ENCODE measurements at regions not wholly inside any gene's neighbourhood (a gene's known extent, or its start where the extent isn't known, plus 50 kb on each side); places are given as distances from the start of the nearest gene placed in this dataset.
"Not testable (repeated sequence)": the region's sequence is repeated elsewhere in the genome, so short reads cannot be mapped to it uniquely, and the experiment has no call there.

GRCh38 chr7:110412614-110413013, 678.3 kb upstream of the LRRN3 start:
- no peak for DNase-seq (ENCODE audit: extremely low read depth in 1 of 2, low read depth in 1 of 2)

DNA sequence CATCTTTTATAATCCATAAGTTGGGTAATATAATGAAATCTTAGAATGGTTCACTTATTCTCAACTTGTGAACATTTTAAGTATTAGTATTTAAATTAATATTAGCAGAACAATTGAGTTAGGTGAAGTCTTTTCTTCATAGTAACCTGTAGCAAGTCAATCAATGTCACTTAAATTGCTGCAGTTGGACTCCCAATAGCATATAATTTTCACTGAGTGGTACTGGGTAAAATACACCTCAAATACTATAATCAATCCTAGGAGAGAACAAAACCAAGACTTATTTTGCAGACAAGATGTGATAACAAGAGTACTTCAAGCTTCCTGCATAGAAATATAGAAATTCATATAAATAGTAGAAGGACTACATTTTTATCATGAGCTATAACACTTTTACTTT, 677.9 kb upstream of the LRRN3 start:
- no peak for DNase-seq (ENCODE audit: extremely low read depth in 1 of 2, low read depth in 1 of 2)

DNA sequence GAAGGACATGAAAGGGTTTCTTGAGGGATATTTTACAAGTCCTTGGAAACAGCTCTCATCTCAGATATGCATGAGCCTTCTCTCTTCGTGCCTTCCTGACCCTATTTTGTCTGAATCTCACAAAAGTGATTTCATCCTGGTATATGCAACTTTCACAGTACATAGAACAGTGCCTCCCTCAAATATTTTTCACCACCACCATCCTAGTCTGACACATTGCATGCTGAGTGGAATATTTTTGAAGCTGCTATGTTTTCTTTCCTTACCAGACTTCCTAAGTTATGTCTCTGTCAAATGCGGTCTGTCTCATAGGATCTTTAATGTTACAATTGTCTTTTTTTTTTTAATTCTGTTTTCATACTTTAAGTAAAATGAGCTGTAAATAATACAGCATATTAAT, 673.3 kb upstream of the LRRN3 start:
- no peak for DNase-seq (ENCODE audit: extremely low read depth in 1 of 2, low read depth in 1 of 2)

DNA sequence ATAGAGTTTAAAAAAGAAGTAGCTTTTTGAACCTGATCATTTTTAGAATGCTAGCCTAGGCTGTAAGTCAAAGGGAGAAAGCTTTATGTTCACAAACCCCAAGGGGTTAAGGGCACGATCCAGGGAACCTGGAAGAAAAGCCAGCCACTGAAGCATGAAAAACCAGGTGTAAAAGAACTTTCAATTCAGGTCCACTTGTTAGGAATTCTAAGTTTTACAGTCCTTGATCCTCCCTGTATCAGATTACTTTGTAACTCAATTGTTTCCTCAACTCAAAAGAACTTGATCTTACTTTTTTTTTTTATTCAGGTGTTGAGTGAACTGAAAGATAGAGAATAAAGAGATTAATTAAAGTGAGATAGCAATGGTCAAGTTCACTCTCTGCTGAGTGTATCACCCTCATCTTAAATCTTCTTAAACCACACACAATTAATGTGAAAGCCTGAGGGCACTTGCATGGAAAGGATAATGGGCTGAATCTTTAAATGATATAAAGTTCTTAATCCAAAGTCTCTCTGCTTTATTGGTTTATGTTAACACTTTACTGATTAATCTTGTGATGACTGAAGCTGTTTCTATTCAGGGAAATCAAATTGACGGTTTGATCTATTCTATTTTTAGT, 672.2 kb upstream of the LRRN3 start:
- no peak for DNase-seq (ENCODE audit: extremely low read depth in 1 of 2, low read depth in 1 of 2)

- no peak for DNase-seq (ENCODE audit: extremely low read depth in 1 of 2, low read depth in 1 of 2)
These were observed 670.1 kb upstream of the LRRN3 start for GRCh38 chr7:110420788-110421187.

DNA sequence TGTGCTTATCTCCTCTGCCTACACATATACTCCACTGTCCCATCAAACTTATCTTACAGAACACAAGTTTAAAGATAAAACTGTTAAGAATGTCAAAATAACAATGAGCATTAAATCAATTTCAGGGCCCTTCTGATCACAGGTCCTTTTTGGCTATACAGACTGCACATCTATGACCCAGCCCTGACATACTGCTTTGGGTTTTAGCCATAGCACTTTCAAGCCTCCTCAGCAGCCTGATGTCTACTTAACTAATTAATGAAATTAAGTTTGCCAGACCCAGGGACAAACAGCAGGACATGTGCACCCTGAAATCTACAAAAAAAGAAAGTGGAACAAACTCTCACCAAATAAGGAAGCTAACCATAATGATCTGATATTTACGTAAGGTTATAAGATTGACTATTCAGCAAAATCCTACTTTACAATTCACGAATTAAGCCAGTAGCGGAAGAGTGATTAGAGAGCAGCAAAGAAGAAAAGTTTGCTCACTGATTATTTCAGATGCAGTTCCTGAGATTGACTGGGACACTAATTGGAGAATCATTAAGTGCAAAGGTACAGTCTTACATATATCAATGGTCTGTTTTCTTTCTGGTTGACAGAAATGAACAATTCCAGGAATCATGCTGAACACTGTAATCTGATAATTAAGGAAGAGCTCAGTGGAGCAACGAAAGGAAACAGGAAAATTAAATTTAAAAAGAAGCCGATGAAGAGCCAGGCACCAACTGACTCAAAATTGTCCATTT, 669.3 kb upstream of the LRRN3 start:
- DNase-seq (ENCODE audit: extremely low read depth in 1 of 2, low read depth in 1 of 2), result no peak

DNA sequence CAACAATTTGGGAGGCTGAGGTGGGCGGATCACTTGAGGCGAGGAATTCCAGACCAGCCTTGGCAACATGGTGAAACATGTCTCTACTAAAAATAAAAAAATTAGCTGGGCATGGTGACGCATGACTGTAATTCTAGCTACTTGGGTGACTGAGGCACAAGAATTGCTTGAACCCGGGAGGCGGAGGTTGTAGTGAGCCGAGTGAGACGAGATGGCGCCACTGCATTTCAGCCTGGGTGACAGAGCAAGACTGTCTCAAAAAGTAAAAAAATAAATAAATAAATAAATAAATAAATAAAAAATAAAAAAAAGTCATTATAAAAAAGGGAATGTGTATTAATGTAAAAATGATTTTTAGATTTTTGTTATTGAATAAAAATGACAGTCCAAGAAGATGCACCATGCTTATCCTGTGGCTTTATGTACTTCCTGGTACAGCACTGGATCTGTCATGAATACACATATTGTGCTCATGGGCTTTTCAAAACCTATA, 658.8 kb upstream of the LRRN3 start:
- DNase-seq (ENCODE audit: extremely low read depth in 1 of 2, low read depth in 1 of 2), result no peak

GRCh38 chr7:110438926-110439325, 652.0 kb upstream of the LRRN3 start:
- DNase-seq (ENCODE audit: extremely low read depth in 1 of 2, low read depth in 1 of 2), result not testable (repeated sequence)

DNA sequence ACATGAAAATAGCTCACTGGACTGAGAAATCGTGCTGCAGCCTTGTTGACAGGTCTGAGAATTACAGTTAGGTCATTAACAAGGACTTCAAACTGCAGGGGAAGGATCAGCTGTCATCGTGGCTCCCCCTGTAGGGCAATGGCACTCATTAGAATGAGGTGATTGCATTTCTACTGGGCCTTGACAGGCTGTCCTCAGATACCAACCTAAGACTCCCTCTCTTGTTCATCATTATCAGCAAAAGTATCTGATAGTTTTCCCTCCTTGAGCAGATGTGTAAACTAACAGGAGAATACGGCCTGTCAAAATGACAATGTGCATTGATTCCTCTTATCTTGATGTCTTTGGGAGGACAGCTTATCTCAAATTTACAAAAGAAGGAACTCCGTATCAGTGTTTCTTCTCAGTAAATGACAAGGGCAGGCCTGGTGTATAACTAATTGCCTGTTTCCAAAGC, 648.5 kb upstream of the LRRN3 start:
- DNase-seq (ENCODE audit: extremely low read depth in 1 of 2, low read depth in 1 of 2), result no peak

GRCh38 chr7:110446658-110447057, 644.3 kb upstream of the LRRN3 start:
- DNase-seq (ENCODE audit: extremely low read depth in 1 of 2, low read depth in 1 of 2), result no peak

GRCh38 chr7:110448918-110449317, 642.0 kb upstream of the LRRN3 start:
- no peak for DNase-seq (ENCODE audit: extremely low read depth in 1 of 2, low read depth in 1 of 2)

DNA sequence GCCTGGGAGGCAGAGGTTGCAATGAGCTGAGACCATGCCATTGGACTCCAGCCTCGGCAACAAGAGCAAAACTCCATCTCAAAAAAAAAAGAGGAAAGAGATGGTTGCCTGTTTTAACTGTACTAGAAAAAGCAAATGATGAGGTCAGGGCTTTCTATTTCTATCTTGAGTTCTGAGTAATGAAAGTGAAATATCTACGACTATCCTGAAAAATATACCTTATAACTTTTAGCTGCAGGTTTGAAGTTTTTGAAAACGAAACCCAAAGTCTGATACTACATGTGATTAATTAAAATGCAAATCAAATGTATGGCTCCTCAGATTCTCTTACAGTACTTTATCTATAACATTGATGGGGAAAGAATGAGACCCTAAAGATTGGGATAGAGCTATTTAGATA, 636.2 kb upstream of the LRRN3 start:
- DNase-seq (ENCODE audit: extremely low read depth in 1 of 2, low read depth in 1 of 2), result no peak

DNA sequence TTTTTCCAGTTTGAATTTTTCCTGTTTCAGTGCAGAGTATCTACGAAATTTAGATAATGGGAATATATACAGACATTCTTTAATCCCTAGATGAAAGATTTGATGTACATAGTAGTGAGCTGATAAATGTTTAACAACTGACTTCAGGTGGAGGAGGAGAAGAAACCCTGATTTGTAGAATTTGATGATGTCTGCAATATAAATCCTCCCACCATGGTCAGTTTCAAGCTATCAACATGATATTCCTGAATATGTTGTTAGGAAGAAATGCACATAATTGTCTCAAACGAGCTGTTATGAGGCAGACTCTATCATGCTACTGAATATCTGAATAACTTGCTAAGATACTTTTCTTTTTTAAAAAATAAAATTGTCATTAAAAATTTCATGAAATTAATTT, 629.3 kb upstream of the LRRN3 start:
- DNase-seq (ENCODE audit: extremely low read depth in 1 of 2, low read depth in 1 of 2), result no peak

DNA sequence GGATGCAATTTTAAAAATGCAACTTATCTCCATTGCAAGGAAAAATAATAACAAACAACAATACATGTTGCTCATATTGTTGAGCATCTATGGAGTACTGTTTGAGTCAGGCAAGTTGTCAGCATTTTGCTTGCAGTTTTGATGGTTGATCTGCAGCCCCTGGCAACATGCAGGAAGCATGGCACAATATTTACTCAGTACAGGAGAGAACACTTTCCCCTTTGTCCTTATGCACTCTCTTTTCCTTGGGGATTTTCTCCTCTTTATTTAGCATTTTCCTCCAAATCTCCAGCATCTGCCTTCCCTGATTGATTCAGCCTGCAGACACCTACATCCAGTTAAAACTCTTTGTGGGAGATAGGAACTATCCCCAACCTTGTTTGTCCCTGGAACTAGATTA, 620.5 kb upstream of the LRRN3 start:
- DNase-seq (ENCODE audit: extremely low read depth in 1 of 2, low read depth in 1 of 2), result no peak

- DNase-seq (ENCODE audit: extremely low read depth in 1 of 2, low read depth in 1 of 2), result not testable (repeated sequence)
These were observed 618.5 kb upstream of the LRRN3 start for GRCh38 chr7:110472419-110472818.

DNA sequence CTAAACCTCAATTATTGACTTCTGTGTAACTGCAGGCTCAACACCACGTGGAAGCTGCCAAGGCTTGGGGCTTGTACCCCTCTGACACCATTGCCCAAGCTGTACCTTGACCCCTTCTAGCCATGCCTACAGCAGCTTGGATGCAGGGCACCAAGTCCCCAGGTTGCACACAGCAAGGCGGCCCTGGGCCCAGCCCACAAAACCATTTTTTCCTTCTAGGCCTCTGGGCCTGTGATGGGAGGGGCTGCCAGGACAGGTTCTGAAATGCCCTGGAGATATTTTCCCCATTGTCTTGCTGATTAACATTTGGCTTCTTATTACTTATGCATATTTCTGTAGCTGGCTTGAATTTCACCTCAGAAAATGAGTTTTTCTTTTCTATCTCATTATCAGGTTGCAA, 610.0 kb upstream of the LRRN3 start:
- no peak for DNase-seq (ENCODE audit: extremely low read depth in 1 of 2, low read depth in 1 of 2)

GRCh38 chr7:110483553-110483952, 607.4 kb upstream of the LRRN3 start:
- DNase-seq (ENCODE audit: extremely low read depth in 1 of 2, low read depth in 1 of 2), result no peak

- DNase-seq (ENCODE audit: extremely low read depth in 1 of 2, low read depth in 1 of 2), result no peak
These were observed 606.6 kb upstream of the LRRN3 start for GRCh38 chr7:110484356-110484755.

GRCh38 chr7:110486549-110486948, 604.4 kb upstream of the LRRN3 start:
- DNase-seq (ENCODE audit: extremely low read depth in 1 of 2, low read depth in 1 of 2), result no peak

- no peak for DNase-seq (ENCODE audit: extremely low read depth in 1 of 2, low read depth in 1 of 2)
These were observed 588.0 kb upstream of the LRRN3 start for GRCh38 chr7:110502888-110503465.

GRCh38 chr7:110507369-110507768, 583.6 kb upstream of the LRRN3 start:
- no peak for DNase-seq (ENCODE audit: extremely low read depth in 1 of 2, low read depth in 1 of 2)

GRCh38 chr7:110507832-110508231, 583.1 kb upstream of the LRRN3 start:
- no peak for DNase-seq (ENCODE audit: extremely low read depth in 1 of 2, low read depth in 1 of 2)
